NCI-H82 treated with DMSO at 0.1 percent for 48 hours (cell line): ENCODE measurements at regions not wholly inside any gene's neighbourhood (a gene's known extent, or its start where the extent isn't known, plus 50 kb on each side); places are given as distances from the start of the nearest gene placed in this dataset.

Experiments
- DNase-seq: peaks from one replicate; lab custom pipeline; 2025; ENCODE audit not compliant: unreplicated experiment; lab: John Stamatoyannopoulos, UW

DNA sequence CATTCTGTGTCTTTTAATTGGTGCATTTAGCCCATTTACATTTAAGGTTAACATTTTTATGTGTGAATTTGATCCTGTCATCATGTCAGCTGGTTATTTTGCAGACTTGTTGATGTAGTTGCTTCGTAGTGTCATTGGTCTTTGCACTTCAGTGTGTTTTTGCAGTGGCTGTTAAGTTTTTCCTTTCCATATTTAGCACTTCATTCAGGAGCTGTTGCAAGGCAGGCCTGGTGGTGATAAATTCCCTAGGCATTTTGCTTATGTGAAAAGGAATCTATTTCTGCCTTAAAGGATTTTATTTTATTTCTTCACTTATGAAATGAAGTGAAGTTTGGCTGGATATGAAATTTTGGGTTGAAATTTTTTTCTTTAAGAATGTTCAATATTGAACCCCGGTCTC lies 70.2 kb upstream of the CD96 start:
- no peak for DNase-seq

DNA sequence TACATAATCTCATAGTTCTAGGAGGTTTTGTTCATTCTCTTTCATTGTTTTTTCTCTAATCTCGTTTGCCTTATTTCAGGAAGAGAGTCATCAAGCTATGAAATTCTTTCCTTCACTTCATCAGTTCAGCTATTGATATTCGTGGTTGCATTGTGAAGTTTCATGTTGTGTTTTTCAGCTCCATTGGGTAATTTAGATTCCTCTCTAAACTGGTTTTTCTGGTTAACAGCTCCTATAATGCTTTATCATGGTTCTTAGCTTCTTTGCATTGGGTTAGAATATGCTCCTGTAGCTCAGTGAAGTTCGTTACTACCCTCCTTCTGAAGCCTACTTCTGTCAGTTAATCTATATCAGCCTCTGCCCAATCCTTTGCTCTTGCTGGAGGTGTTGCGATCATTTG lies 69.4 kb upstream of the CD96 start:
- no peak for DNase-seq

DNA sequence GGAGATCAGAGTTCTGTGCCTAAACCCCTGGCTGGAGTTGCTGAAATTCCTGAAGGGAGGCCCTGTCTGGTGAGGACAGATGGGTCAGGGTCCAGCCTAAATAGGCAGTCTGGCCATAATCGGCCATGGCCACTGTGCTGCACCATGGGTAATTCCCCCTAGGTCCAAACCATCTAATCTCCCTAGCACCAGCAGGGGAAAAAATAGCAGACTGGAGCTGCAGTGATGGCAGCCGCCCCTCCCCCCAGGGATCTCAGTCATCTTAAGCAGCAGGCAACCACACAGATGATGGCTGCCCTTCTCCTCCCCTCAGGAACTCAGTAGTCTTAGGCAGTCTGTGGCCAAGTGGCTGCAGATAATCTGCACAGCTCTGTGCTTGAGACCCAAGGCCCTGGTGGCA lies 68.4 kb upstream of the CD96 start:
- peak; percentile 61 for DNase-seq

- DNase-seq, result no peak
Measured at GRCh38 chr3:111476701-111477100, 65.3 kb upstream of the CD96 start.

DNA sequence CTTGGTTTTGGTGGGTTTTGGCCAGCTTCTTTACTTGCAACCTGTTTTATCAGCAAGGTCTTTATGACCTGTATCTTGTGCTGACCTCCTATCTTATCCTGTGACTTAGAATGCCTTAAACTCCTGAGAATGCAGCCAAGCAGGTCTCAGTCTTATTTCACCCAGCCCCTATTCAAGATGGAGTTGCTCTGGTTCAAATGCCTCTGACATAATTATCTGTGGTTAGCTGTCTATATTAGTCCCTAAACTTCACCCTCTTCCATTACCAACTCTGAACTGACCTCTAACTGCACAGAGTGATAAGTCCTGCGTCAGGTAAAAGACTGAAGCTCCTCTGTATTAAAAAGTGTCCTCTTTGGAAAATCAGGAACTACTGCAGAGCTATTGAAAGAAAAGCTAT lies 61.9 kb upstream of the CD96 start:
- no peak for DNase-seq

DNA sequence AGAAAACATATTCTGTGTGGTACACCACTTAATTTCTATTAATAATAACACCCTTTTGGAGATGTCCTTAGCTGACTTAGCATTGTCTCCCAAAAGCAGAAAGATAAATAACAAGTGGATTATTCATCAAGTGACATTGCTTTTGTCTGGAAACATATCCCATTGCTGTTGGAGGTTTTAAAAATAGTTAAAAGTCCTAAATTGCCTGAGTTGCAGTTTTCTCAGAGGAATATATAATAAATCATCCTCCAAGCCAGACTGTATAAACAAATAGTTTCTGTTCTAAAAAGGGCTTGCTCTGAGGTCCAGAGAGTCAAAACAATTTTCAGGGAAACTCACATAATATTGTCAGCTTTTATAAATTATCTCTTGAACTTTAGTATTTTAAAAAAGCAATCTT lies 60.4 kb upstream of the CD96 start:
- no peak for DNase-seq

- no peak for DNase-seq
Measured at GRCh38 chr3:111482574-111482973, 59.4 kb upstream of the CD96 start.

- no peak for DNase-seq
Measured at GRCh38 chr3:111485086-111485485, 56.9 kb upstream of the CD96 start.
